BE2C (cell line): ENCODE measurements at regions not wholly inside any gene's neighbourhood (a gene's known extent, or its start where the extent isn't known, plus 50 kb on each side); places are given as distances from the start of the nearest gene placed in this dataset.

ENCODE experiments used
- DNase-seq: peaks from one replicate; pipeline ENCODE4 v3.0.0-alpha.2; 2020
- H3K27me3 ChIP-seq: fragments of 250-450 bp; sonication (Bioruptor Pico); 2 replicates; pipeline ENCODE4 v1.5.1; 2020; ENCODE audit warnings: mild to moderate bottlenecking
- H3K36me3 ChIP-seq: fragments of 250-450 bp; sonication (Bioruptor Pico); 2 replicates; pipeline ENCODE4 v1.5.1; 2020; ENCODE audit warnings: mild to moderate bottlenecking
- H3K4me1 ChIP-seq: fragments of 250-450 bp; sonication (Bioruptor Pico); 2 replicates; pipeline ENCODE4 v1.5.1; 2020
- H3K4me3 ChIP-seq: 2 replicates; pipeline ENCODE4 v1.5.1; 2011; ENCODE audit warnings: low read depth, low read length
- H3K9me3 ChIP-seq: fragments of 250-450 bp; sonication (Bioruptor Pico); 2 replicates; pipeline ENCODE4 v1.5.1; 2020
- CTCF ChIP-seq: IDR thresholded peaks from 2 replicates; pipeline ENCODE4 v1.5.1; 2012; ENCODE audit warnings: mild to moderate bottlenecking, low read depth, low read length

GRCh38 chr12:90311561-90311960, 602.9 kb upstream of the ATP2B1 start:
- H3K9me3 ChIP-seq, result no peaks in the 10 kb centered on the region
- no peaks in the 10 kb centered on the region for H3K36me3 ChIP-seq
- no peaks in the 10 kb centered on the region for H3K27me3 ChIP-seq
- no peak for TF ChIP-seq CTCF
- H3K4me1 ChIP-seq, result no peaks in the 10 kb centered on the region
- DNase-seq, result no peak
- no peak overlapping the region for H3K4me3 ChIP-seq

DNA sequence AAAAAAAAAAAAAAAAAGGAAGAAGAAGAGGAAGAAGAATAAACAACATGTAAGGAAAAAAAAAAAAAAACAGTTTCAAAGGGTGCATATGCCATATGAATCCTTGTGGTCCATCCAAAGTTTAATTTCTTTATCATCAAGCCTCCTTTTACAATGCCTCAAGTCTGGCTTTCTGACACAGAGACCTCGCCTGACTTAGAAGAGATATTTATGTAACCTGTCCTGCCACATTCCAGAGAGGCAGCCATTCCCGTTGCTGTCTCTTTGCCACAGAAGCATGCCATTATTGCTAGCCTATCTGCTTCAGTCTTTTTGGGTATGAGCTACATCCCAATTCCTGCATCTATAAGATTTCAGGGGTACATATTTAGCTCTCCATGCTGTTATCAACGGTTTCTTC, 596.7 kb upstream of the ATP2B1 start:
- Histone ChIP-seq H3K9me3 (no peaks in the 10 kb centered on the region), H3K4me1 (no peaks in the 10 kb centered on the region), H3K4me3 (no peak overlapping the region), H3K36me3 (no peaks in the 10 kb centered on the region), H3K27me3 (no peaks in the 10 kb centered on the region)
- no peak for TF ChIP-seq CTCF
- DNase-seq, result no peak

- Histone ChIP-seq H3K4me3 (no peak overlapping the region), H3K27me3 (no peaks in the 10 kb centered on the region), H3K9me3 (no peaks in the 10 kb centered on the region), H3K4me1 (no peaks in the 10 kb centered on the region), H3K36me3 (no peaks in the 10 kb centered on the region)
- DNase-seq, result no peak
- no peak for TF ChIP-seq CTCF
Measured at GRCh38 chr12:90304231-90304630, 595.6 kb upstream of the ATP2B1 start.

- Histone ChIP-seq H3K36me3 (no peaks in the 10 kb centered on the region), H3K4me1 (no peaks in the 10 kb centered on the region), H3K9me3 (no peaks in the 10 kb centered on the region), H3K27me3 (no peaks in the 10 kb centered on the region), H3K4me3 (no peak overlapping the region)
- TF ChIP-seq CTCF, result no peak
- DNase-seq, result no peak
Measured at GRCh38 chr12:90303771-90304170, 595.1 kb upstream of the ATP2B1 start.

GRCh38 chr12:90301561-90302133, 593.0 kb upstream of the ATP2B1 start:
- H3K4me3 ChIP-seq, result no peak overlapping the region
- no peaks in the 10 kb centered on the region for H3K4me1 ChIP-seq
- no peak for TF ChIP-seq CTCF
- H3K27me3 ChIP-seq, result no peaks in the 10 kb centered on the region
- H3K36me3 ChIP-seq, result no peaks in the 10 kb centered on the region
- no peaks in the 10 kb centered on the region for H3K9me3 ChIP-seq
- no peak for DNase-seq

GRCh38 chr12:90301095-90301494, 592.5 kb upstream of the ATP2B1 start:
- H3K9me3 ChIP-seq, result no peaks in the 10 kb centered on the region
- H3K27me3 ChIP-seq, result no peaks in the 10 kb centered on the region
- no peaks in the 10 kb centered on the region for H3K36me3 ChIP-seq
- H3K4me1 ChIP-seq, result no peaks in the 10 kb centered on the region
- DNase-seq, result no peak
- H3K4me3 ChIP-seq, result no peak overlapping the region
- TF ChIP-seq CTCF, result no peak
